SK-N-SH treated with all-trans-retinoic acid at 6 μM for 48 hours (cell line): ENCODE measurements at regions not wholly inside any gene's neighbourhood (a gene's known extent, or its start where the extent isn't known, plus 50 kb on each side); places are given as distances from the start of the nearest gene placed in this dataset.

ENCODE experiments used
- ESRRG ChIP-seq: fragments of 250-450 bp; sonication (Bioruptor Pico); IDR thresholded peaks from 2 replicates; pipeline ENCODE4 v1.6.1; 2021; ENCODE audit warnings: mild to moderate bottlenecking
- OSR1 ChIP-seq: fragments of 250-450 bp; sonication (Bioruptor Pico); IDR thresholded peaks from 2 replicates; pipeline ENCODE4 v1.8.0; 2022; ENCODE audit warnings: moderate library complexity, mild to moderate bottlenecking, inconsistent platforms
- PPARA ChIP-seq: fragments of 250-450 bp; sonication (Bioruptor Pico); IDR thresholded peaks from 2 replicates; pipeline ENCODE4 v1.5.0; 2020; ENCODE audit warnings: mild to moderate bottlenecking, borderline replicate concordance
- RARB ChIP-seq: fragments of 250-450 bp; sonication (Bioruptor Pico); IDR thresholded peaks from 2 replicates; pipeline ENCODE4 v1.8.0; 2021; ENCODE audit warnings: mild to moderate bottlenecking, moderate library complexity
- SNAI2 ChIP-seq: fragments of 250-450 bp; sonication (Bioruptor Pico); IDR thresholded peaks from 2 replicates; pipeline ENCODE4 v1.5.0; 2020; ENCODE audit warnings: mild to moderate bottlenecking, moderate library complexity
- ZC3H10 ChIP-seq: fragments of 250-450 bp; sonication (Bioruptor Pico); IDR thresholded peaks from 2 replicates; pipeline ENCODE4 v1.5.1; 2021; ENCODE audit warnings: mild to moderate bottlenecking, moderate library complexity
- ZFP3 ChIP-seq: fragments of 250-450 bp; sonication (Bioruptor Pico); IDR thresholded peaks from 2 replicates; pipeline ENCODE4 v1.5.0; 2020; ENCODE audit warnings: mild to moderate bottlenecking, moderate library complexity
- ZFP30 ChIP-seq: fragments of 450-650 bp; formaldehyde crosslinking; IDR thresholded peaks from 2 replicates; pipeline ENCODE4 v1.5.0; 2022; ENCODE audit warnings: mild to moderate bottlenecking, moderate library complexity
- ZNF565 ChIP-seq: fragments of 450-650 bp; formaldehyde crosslinking; conservative IDR thresholded peaks from 2 replicates; pipeline ENCODE4 v1.5.0; 2020; ENCODE audit warnings: low read depth, mild to moderate bottlenecking, moderate library complexity
- ZNF8 ChIP-seq: fragments of 450-650 bp; formaldehyde crosslinking; IDR thresholded peaks from 2 replicates; pipeline ENCODE4 v1.5.0; 2020; ENCODE audit warnings: mild to moderate bottlenecking, moderate library complexity
- TF ChIP-seq, protein P1 (sequence below): fragments of 250-450 bp; sonication (Bioruptor Pico); IDR thresholded peaks from 2 replicates; pipeline ENCODE4 v1.8.0; 2020; ENCODE audit warnings: mild to moderate bottlenecking, moderate library complexity, borderline replicate concordance
- TF ChIP-seq, protein P2 (sequence below): fragments of 250-450 bp; sonication (Bioruptor Pico); IDR thresholded peaks from 2 replicates; pipeline ENCODE4 v1.5.1; 2020; ENCODE audit warnings: low read depth, mild to moderate bottlenecking, moderate library complexity
- TF ChIP-seq, protein P3 (sequence below): fragments of 250-450 bp; sonication (Bioruptor Pico); IDR thresholded peaks from 2 replicates; pipeline ENCODE4 v1.8.0; 2021; ENCODE audit warnings: low read depth, mild to moderate bottlenecking, moderate library complexity, borderline replicate concordance

DNA sequence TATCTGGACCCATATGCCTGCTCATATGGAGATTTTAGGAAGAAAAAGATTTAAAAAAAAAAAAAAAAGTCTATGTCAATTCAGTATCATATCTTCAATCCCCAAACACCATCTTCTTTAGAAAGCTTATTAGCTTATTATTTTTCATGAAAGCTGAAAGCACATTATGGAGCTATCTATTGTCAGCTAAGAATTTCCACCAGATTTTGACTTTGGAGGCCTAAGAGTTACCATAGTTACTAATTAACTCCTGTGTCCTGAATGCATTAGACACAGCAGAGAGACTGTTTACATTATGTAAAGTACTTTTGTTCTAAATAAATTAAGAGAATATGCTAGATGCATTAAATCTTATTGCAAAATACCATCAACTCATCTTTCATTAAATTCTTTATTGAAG, 255.5 kb upstream of the NRSN1 start:
- TF ChIP-seq OSR1 (CRISPR knock-in tag), result no peak
- no peak for TF ChIP-seq ZNF565
- TF ChIP-seq, protein P1, sequence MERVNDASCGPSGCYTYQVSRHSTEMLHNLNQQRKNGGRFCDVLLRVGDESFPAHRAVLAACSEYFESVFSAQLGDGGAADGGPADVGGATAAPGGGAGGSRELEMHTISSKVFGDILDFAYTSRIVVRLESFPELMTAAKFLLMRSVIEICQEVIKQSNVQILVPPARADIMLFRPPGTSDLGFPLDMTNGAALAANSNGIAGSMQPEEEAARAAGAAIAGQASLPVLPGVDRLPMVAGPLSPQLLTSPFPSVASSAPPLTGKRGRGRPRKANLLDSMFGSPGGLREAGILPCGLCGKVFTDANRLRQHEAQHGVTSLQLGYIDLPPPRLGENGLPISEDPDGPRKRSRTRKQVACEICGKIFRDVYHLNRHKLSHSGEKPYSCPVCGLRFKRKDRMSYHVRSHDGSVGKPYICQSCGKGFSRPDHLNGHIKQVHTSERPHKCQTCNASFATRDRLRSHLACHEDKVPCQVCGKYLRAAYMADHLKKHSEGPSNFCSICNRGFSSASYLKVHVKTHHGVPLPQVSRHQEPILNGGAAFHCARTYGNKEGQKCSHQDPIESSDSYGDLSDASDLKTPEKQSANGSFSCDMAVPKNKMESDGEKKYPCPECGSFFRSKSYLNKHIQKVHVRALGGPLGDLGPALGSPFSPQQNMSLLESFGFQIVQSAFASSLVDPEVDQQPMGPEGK, result no peak
- TF ChIP-seq, protein P2, sequence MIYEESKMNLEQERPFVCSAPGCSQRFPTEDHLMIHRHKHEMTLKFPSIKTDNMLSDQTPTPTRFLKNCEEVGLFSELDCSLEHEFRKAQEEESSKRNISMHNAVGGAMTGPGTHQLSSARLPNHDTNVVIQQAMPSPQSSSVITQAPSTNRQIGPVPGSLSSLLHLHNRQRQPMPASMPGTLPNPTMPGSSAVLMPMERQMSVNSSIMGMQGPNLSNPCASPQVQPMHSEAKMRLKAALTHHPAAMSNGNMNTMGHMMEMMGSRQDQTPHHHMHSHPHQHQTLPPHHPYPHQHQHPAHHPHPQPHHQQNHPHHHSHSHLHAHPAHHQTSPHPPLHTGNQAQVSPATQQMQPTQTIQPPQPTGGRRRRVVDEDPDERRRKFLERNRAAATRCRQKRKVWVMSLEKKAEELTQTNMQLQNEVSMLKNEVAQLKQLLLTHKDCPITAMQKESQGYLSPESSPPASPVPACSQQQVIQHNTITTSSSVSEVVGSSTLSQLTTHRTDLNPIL (CRISPR knock-in tag), result no peak
- TF ChIP-seq ESRRG, result no peak
- TF ChIP-seq, protein P3, sequence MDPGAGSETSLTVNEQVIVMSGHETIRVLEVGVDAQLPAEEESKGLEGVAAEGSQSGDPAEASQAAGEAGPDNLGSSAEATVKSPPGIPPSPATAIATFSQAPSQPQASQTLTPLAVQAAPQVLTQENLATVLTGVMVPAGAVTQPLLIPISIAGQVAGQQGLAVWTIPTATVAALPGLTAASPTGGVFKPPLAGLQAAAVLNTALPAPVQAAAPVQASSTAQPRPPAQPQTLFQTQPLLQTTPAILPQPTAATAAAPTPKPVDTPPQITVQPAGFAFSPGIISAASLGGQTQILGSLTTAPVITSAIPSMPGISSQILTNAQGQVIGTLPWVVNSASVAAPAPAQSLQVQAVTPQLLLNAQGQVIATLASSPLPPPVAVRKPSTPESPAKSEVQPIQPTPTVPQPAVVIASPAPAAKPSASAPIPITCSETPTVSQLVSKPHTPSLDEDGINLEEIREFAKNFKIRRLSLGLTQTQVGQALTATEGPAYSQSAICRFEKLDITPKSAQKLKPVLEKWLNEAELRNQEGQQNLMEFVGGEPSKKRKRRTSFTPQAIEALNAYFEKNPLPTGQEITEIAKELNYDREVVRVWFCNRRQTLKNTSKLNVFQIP (CRISPR knock-in tag), result no peak
- no peak for TF ChIP-seq ZC3H10
- no peak for TF ChIP-seq PPARA (CRISPR knock-in tag)
- TF ChIP-seq ZFP30 (CRISPR knock-in tag), result no peak
- no peak for TF ChIP-seq SNAI2
- no peak for TF ChIP-seq ZFP3 (CRISPR knock-in tag)
- no peak for TF ChIP-seq ZNF8
- TF ChIP-seq RARB (CRISPR knock-in tag), result no peak
